Medulla oblongata (tissue), 1 donor: ENCODE measurements at regions not wholly inside any gene's neighbourhood (a gene's known extent, or its start where the extent isn't known, plus 50 kb on each side); places are given as distances from the start of the nearest gene placed in this dataset.
"Not testable (repeated sequence)": the region's sequence is repeated elsewhere in the genome, so short reads cannot be mapped to it uniquely, and the experiment has no call there.

Experiments used
- DNase-seq: peaks from one replicate; pipeline ENCODE4 v3.0.0-alpha.2; 2015; ENCODE audit errors: extremely low spot score

DNA sequence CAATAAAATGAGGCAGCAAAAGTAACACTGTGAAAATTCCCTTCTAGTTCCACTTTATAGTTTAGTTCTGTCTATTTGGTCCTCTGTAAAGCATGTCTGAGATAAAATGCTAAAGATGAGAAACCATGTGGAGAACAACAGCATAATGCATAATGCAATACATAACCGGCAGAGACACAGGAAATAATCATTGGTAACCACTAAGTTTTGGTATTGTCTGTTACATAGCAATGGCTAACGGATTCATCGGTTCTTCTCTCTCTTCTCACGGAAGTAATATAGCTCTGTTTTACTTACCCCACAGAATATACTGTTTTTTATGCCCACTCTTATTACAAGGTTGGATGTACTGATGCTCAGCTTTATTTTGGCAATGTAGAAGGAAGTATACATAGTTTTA, 158.9 kb downstream of the FAM174A start:
- DNase-seq, result no peak

DNA sequence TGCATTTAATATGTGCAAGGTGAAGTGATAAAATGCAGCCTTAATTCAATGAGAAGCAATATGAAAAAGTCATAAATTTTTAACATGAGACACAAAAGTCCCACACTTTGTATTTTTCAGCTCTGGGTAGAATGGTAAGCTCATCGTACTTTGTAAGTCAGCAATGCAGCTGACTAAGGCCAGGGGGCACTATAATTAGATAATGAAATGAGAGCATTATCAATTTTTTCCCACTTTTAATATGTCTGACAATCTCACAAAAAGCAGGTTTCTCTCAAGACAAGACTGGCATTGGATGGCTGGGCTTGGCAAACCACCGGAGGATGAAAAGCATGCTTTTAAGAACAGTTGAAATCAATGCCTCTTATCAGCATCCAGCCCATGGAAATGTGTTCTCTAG, 162.8 kb downstream of the FAM174A start:
- no peak for DNase-seq

DNA sequence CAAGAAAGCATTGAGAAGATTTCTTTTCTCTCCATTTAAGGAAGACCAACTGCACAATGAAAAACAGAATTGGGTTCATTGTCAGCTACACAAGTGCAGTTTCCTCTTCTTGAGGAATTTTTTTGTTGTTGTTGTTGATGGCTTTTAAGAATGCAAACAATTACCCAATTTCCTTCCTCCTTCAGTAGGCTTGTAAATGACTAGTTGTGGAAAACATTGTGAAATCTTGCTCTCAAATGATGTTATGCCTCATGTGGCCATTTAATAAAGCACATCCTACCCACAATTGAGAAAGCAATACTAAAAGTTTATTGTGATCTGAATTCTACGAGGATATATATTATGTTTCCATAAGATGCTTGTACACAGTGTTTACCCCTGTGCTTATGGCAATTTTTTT, 171.6 kb downstream of the FAM174A start:
- DNase-seq, result peak; percentile 41

DNA sequence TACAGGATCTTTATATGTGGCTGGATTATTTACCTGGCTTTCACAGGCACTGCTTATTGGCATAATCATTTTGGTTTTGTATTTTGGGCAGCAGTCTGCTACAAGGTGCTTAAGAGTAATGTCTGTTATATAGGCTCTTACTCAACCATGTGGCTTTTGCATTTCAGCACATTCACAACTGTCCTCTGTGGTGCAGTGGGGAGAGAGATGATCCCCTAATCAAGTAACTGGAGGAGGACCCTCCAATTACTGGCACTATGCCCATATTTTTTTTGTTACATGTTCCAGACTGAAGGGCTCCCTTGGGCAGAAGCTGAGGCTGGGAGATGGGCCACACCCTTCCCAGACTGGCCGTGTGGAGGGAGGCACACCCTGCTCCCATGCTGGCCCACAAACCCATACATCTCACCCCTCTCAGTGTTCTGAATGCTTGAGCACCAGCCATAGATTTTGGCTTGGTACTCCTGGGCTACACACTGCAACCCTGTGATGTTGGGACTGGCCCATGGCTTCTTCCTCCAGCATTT, 173.5 kb downstream of the FAM174A start:
- no peak for DNase-seq

DNA sequence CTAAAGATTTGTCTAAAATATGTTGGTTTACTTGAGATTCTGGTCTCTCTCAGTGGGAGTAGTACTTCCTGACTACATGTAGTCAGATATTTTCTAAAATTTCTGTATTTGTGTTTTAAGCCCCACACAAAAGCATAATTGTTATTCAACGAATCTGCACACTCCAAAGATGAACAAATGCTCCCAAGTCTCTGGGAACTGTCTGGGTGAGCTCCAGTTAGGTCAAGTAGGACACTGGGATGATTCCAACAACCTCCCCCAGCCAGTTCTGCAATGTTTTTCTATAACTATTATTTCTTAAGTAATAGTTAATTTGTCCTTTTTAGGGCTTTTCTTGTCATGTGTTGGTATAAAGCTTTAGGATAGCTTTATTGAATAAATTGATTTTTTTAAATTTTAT, 174.6 kb downstream of the FAM174A start:
- DNase-seq, result peak; percentile 7

DNA sequence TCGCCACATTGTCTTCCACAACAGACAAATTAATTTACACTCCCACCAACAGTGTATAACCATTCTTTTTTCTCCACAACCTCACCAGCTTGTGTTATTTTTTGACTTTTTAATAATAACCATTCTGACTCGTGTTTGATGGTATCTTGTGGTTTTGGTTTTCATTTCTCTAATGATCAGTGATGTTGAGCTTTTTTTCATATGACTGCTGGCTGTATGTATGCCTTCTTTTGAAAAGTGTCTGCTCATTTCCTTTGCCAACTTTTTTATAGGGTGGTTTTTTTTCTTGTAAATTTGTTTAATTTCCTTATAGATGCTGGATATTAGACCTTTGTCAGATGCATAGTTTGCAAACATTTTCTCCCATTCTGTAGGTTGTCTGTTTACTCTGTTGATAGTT, 179.6 kb downstream of the FAM174A start:
- DNase-seq, result not testable (repeated sequence)

DNA sequence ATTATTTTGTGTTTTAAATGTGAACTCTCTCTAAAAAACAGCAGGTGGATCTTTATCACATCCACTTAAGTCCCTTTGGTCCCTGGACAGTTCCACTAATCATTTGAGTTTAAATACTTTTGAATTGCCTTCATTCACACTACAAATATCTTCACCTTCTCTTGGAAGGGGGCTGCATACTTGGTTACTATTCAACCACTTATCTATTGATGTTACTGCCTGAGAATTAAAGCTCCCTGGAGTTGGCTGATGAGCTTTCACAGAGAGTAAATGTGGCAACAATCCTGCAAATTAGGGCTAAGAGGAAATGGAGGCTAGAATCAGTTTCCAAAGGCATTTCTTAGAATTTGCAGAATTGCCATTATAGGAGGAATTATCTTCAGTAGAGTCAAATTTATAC, 180.4 kb downstream of the ST8SIA4 start:
- no peak for DNase-seq

DNA sequence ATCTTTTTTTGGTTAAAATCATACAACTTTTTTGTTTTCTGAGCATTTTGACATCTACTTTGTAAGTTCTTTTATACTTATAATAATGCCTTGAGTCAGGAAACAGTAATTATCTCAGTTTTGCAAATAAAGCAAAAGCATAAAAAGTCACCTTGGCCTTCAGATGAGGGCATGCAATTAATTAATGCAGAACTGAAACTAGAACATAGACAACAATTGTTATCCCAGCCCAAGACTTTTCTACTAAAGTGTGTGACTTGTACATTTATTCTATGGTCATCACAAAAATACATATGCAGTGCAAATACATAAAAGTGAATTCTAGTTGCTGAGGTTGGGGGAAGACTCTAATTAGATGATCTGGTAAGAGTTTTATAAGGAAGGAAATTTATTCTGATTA, 179.9 kb downstream of the ST8SIA4 start:
- DNase-seq, result no peak

DNA sequence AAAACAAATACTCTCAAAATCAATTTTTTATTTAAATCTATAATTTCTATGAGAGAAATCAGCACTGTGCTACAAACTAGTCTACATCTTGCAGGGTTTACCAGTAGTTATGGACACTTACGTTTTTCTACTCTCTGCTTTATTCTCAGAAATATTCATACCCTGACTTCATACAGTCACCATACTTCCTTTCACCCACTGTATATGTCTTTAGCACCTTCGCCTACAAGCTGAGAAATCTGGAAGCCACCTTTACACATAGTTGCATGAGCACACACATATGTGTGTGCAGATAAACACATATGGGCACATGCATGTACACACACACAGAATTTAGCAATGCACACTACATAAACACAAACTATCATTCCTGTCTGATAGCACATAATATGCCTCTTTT, 177.0 kb downstream of the ST8SIA4 start:
- DNase-seq, result no peak

DNA sequence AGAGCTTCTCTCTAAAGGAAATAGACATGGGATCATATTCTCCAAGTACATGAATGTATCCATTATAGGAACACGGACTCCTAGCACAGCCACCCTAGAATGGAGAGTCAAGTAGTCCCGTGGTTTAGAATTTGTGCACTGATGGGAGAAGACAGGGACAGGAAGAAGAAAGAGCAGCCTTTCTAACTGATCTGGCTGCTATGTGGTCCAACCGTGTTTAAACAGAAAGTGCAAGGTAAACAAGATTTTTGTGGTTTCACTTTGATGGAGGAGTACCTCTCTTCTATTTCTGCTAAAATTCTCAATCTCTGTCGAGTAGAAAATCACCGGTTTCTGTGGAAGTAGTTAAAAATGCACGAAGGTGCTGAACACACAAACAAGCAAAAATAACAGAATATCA, 171.3 kb downstream of the ST8SIA4 start:
- peak; percentile 17 for DNase-seq

DNA sequence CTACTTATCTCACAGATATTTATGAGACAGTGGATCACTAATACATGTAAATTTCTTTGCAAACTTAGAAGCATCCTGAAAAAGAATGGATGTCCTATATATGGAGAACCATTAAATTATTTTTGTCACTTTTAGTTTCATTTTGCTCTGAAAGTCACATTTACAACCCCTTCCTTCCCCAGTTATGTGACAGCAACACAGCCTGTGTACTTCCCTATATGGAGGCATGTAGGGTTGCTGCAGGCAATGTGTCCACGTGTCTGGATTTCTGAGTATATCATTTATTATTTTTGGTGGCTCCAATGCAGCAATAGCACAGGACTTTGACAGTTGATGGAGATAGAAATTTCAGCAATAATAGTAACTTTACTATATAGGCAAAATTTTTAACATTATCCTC, 156.4 kb downstream of the ST8SIA4 start:
- peak; percentile 34 for DNase-seq

DNA sequence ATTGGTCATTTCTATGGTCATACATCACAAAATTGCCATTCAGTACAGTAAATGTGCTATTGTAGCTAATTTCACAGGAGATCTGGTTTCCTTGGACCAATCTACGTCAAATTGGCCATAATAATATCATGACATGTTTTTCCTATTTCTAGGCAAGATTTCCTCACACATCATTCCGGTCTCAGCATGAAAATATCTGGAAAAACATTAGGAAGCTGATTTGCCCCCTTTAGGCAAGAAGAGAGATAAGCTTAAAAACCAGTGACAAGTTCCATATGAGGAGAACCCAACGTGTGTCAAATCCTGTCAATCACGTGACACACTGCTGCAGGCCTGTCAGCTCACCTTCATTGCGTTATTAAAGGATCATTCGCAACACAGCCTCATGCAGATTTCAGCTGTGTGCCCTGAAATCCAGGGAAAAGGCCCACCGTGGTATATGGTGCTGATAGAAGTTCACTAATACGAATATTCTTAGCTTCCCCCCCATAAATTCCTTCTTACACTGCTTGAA, 153.3 kb downstream of the ST8SIA4 start:
- no peak for DNase-seq

DNA sequence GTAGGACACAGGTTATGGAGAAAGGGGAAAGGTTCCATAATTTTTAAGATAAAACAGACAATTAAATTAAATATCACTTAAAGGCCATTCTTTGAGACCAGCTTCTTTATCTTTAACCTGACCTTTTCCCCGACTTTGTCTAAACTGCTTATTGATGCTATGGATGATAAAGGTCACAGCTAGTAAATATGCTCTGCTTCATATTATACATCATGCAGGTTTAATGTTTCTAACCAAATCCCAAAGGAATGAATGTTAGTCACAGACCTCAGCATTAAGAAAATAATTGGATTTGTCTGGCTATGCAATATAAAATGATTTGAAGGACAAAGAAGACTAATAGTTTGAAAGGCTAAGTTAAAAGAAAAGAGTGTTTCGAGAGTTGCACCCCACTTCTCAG, 147.6 kb downstream of the ST8SIA4 start:
- no peak for DNase-seq
